OCI-LY7 (cell line): ENCODE measurements at regions not wholly inside any gene's neighbourhood (a gene's known extent, or its start where the extent isn't known, plus 50 kb on each side); places are given as distances from the start of the nearest gene placed in this dataset.

ENCODE experiments used
- EZH2phosphoT487 ChIP-seq: fragments of 200-600 bp; sonication (generic); IDR thresholded peaks from 2 replicates; pipeline ENCODE4 v1.6.1; 2018; ENCODE audit warnings: low read depth, borderline replicate concordance, mild to moderate bottlenecking, mixed run types, antibody characterized with exemption, low read length, moderate library complexity, mixed read lengths
- TF ChIP-seq, protein P1 (sequence below): fragments of 200-600 bp; sonication (generic); conservative IDR thresholded peaks from 2 replicates; pipeline ENCODE4 v1.5.1; 2014; ENCODE audit warnings: mild to moderate bottlenecking, antibody characterized with exemption, low read length, moderate library complexity, mixed read lengths

DNA sequence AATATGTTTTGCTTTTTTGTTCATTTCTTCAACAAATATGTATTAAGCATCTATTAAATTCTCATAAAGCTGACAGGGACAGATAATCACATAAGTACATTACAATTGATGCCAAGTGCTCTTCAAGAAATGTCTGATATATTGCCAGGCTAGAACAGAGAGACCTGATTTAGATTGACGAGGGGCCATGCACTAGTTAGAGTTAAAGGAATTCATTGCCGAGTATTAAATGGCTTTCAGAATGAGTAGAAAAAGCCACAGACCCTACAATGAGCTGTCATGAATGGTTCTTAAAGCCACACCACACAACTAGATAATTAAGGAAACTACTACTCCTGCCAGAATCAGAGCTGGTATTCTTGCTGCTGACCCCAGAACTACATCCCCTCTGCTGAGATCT lies 250.2 kb upstream of the MME start:
- TF ChIP-seq, protein P1, sequence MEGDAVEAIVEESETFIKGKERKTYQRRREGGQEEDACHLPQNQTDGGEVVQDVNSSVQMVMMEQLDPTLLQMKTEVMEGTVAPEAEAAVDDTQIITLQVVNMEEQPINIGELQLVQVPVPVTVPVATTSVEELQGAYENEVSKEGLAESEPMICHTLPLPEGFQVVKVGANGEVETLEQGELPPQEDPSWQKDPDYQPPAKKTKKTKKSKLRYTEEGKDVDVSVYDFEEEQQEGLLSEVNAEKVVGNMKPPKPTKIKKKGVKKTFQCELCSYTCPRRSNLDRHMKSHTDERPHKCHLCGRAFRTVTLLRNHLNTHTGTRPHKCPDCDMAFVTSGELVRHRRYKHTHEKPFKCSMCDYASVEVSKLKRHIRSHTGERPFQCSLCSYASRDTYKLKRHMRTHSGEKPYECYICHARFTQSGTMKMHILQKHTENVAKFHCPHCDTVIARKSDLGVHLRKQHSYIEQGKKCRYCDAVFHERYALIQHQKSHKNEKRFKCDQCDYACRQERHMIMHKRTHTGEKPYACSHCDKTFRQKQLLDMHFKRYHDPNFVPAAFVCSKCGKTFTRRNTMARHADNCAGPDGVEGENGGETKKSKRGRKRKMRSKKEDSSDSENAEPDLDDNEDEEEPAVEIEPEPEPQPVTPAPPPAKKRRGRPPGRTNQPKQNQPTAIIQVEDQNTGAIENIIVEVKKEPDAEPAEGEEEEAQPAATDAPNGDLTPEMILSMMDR: no peak
- TF ChIP-seq EZH2phosphoT487: no peak
